H9 (cell line): ENCODE measurements at regions not wholly inside any gene's neighbourhood (a gene's known extent, or its start where the extent isn't known, plus 50 kb on each side); places are given as distances from the start of the nearest gene placed in this dataset.

ENCODE experiments used
- DNase-seq: peaks from one replicate; pipeline ENCODE4 v3.0.0-alpha.2; 2017
- H2AFZ ChIP-seq: one replicate; pipeline ENCODE4 v1.6.1; 2013; ENCODE audit warnings: mild to moderate bottlenecking, low read length, control low read depth, moderate library complexity
- H2AK5ac ChIP-seq: 2 replicates; pipeline ENCODE4 v1.6.1; 2013; ENCODE audit warnings: low read length, control low read depth, mixed read lengths; ENCODE audit not compliant: insufficient read length
- H2BK120ac ChIP-seq: one replicate; pipeline ENCODE4 v1.6.1; 2013; ENCODE audit warnings: low read depth, mild to moderate bottlenecking, low read length, control low read depth, inconsistent platforms; ENCODE audit not compliant: poor library complexity, severe bottlenecking
- H2BK12ac ChIP-seq: 2 replicates; pipeline ENCODE4 v1.6.1; 2013; ENCODE audit warnings: low read length, control low read depth, mixed read lengths, low read depth; ENCODE audit not compliant: insufficient read length
- H2BK15ac ChIP-seq: 2 replicates; pipeline ENCODE4 v1.6.1; 2013; ENCODE audit warnings: low read depth, low read length, control low read depth
- H2BK20ac ChIP-seq: one replicate; pipeline ENCODE4 v1.6.1; 2013; ENCODE audit warnings: low read depth, mild to moderate bottlenecking, low read length, control low read depth, inconsistent platforms; ENCODE audit not compliant: poor library complexity, severe bottlenecking
- H2BK5ac ChIP-seq: 2 replicates; pipeline ENCODE4 v1.6.1; 2013; ENCODE audit warnings: low read length, control low read depth, mixed read lengths; ENCODE audit not compliant: insufficient read length
- H3K14ac ChIP-seq: 2 replicates; pipeline ENCODE4 v1.6.1; 2013; ENCODE audit warnings: low read length, control low read depth; ENCODE audit not compliant: insufficient read depth
- H3K18ac ChIP-seq: 2 replicates; pipeline ENCODE4 v1.6.1; 2013; ENCODE audit warnings: low read depth, mild to moderate bottlenecking, mixed read lengths, low read length, control low read depth; ENCODE audit not compliant: insufficient read length
- H3K23ac ChIP-seq: 2 replicates; pipeline ENCODE4 v1.6.1; 2013; ENCODE audit warnings: low read length, control low read depth, mixed read lengths, low read depth; ENCODE audit not compliant: insufficient read length
- H3K23me2 ChIP-seq: 2 replicates; pipeline ENCODE4 v1.6.1; 2013; ENCODE audit warnings: low read depth, mild to moderate bottlenecking, mixed read lengths, low read length, control low read depth; ENCODE audit not compliant: insufficient read length, poor library complexity, severe bottlenecking
- H3K27ac ChIP-seq: 2 replicates; pipeline ENCODE4 v1.5.1; 2013; ENCODE audit warnings: low read length, control low read depth, mixed read lengths, low read depth; ENCODE audit not compliant: insufficient read length
- H3K27me3 ChIP-seq: 2 replicates; pipeline ENCODE4 v1.6.1; 2013; ENCODE audit warnings: low read length, control low read depth, inconsistent platforms; ENCODE audit not compliant: insufficient read depth
- H3K4ac ChIP-seq: 2 replicates; pipeline ENCODE4 v1.6.1; 2013; ENCODE audit warnings: low read depth, mild to moderate bottlenecking, control low read depth, inconsistent platforms, low read length, moderate library complexity
- H3K4me1 ChIP-seq: 2 replicates; pipeline ENCODE4 v1.6.1; 2013; ENCODE audit warnings: low read length, control low read depth, inconsistent platforms; ENCODE audit not compliant: insufficient read depth
- H3K4me2 ChIP-seq: 2 replicates; pipeline ENCODE4 v1.6.1; 2013; ENCODE audit warnings: low read length, control low read depth, mixed read lengths; ENCODE audit not compliant: insufficient read length, insufficient read depth
- H3K56ac ChIP-seq: 2 replicates; pipeline ENCODE4 v1.6.1; 2013; ENCODE audit warnings: low read depth, mild to moderate bottlenecking, mixed read lengths, low read length, control low read depth; ENCODE audit not compliant: insufficient read length
- H3K79me1 ChIP-seq: 2 replicates; pipeline ENCODE4 v1.6.1; 2013; ENCODE audit warnings: low read depth, mild to moderate bottlenecking, moderate library complexity, low read length, control low read depth, inconsistent platforms; ENCODE audit not compliant: insufficient read depth, poor library complexity, severe bottlenecking
- H3K79me2 ChIP-seq: 2 replicates; pipeline ENCODE4 v1.6.1; 2013; ENCODE audit warnings: low read length, control low read depth, inconsistent platforms; ENCODE audit not compliant: insufficient read depth
- H3K9ac ChIP-seq: 2 replicates; pipeline ENCODE4 v1.6.1; 2013; ENCODE audit warnings: low read length, control low read depth, mixed read lengths; ENCODE audit not compliant: insufficient read length; ENCODE audit errors: extremely low read depth
- H3K9me3 ChIP-seq: one replicate; pipeline ENCODE4 v1.6.1; 2013; ENCODE audit warnings: low read depth, low read length, inconsistent platforms; ENCODE audit not compliant: control insufficient read depth
- H3T11ph ChIP-seq: one replicate; pipeline ENCODE4 v1.6.1; 2013; ENCODE audit warnings: mild to moderate bottlenecking, low read length, control low read depth, inconsistent platforms
- H4K20me1 ChIP-seq: one replicate; pipeline ENCODE4 v1.6.1; 2013; ENCODE audit not compliant: control insufficient read depth, insufficient read length, insufficient read depth
- H4K5ac ChIP-seq: 2 replicates; pipeline ENCODE4 v1.6.1; 2013; ENCODE audit warnings: low read depth, mild to moderate bottlenecking, mixed read lengths, low read length, control low read depth; ENCODE audit not compliant: insufficient read length
- H4K8ac ChIP-seq: replicated peaks from 2 replicates; pipeline ENCODE4 v1.6.1; 2013; ENCODE audit warnings: low read length, control low read depth, mixed read lengths, low read depth; ENCODE audit not compliant: insufficient read length
- H4K91ac ChIP-seq: 2 replicates; pipeline ENCODE4 v1.6.1; 2013; ENCODE audit warnings: low read depth, mild to moderate bottlenecking, moderate library complexity, mixed read lengths, low read length, control low read depth; ENCODE audit not compliant: insufficient read length
- H3K27ac Mint-ChIP-seq, 3 experiments: 2 replicates in 2 of 3; 3 replicates in 1 of 3; pipeline ENCODE4 v1.8.0; 2020 to 2021; ENCODE audit warnings: mixed read lengths in 3 of 3, mild to moderate bottlenecking in 1 of 3, moderate library complexity in 1 of 3
- H3K27me3 Mint-ChIP-seq: 2 replicates; pipeline ENCODE4 v1.8.0; 2021; ENCODE audit warnings: low read depth, mild to moderate bottlenecking, moderate library complexity, mixed read lengths
- H3K36me3 Mint-ChIP-seq, 3 experiments: 2 replicates in 2 of 3; 3 replicates in 1 of 3; pipeline ENCODE4 v1.8.0; 2020 to 2021; ENCODE audit warnings: low read depth in 3 of 3, mixed read lengths in 3 of 3; ENCODE audit not compliant: insufficient read depth in 1 of 3
- H3K4me1 Mint-ChIP-seq, 2 experiments: 2 replicates each; pipeline ENCODE4 v1.8.0; 2020; ENCODE audit warnings: mixed read lengths in 2 of 2
- H3K4me3 Mint-ChIP-seq, 2 experiments: 2 replicates in 1 of 2; 3 replicates in 1 of 2; pipeline ENCODE4 v1.8.0; 2020 to 2021; ENCODE audit warnings: mild to moderate bottlenecking in 2 of 2, mixed read lengths in 2 of 2, moderate library complexity in 1 of 2
- H3K9me3 Mint-ChIP-seq, 2 experiments: 2 replicates in 1 of 2; 3 replicates in 1 of 2; pipeline ENCODE4 v1.8.0; 2020; ENCODE audit warnings: mild to moderate bottlenecking in 2 of 2, mixed read lengths in 2 of 2, moderate library complexity in 1 of 2
- CTCF ChIP-seq: fragments of 200-600 bp; sonication (generic); conservative IDR thresholded peaks from 3 replicates; pipeline ENCODE4 v1.8.0; 2021; ENCODE audit warnings: antibody characterized with exemption, mild to moderate bottlenecking
- WGBS: extraction: QIAGEN DNeasy Blood & Tissue Kit; methylation state at CpG from one replicate; pipeline ENCODE4 v1.1.7; 2013; ENCODE audit warnings: missing lambda C conversion rate, low lambda C conversion rate, mixed read lengths; ENCODE audit not compliant: insufficient read length; ENCODE audit errors: extremely low coverage; 5-methylcytosine and 5-hydroxymethylcytosine counted together

- Mint-ChIP-seq H3K4me1 (no peaks in the 10 kb centered on the region), H3K4me3 (no peak overlapping the region), H3K27ac (no peak overlapping the region; a peak in 1 of 7 replicates), H3K36me3 (no peaks in the 10 kb centered on the region; a peak in 1 of 7 replicates), H3K9me3 (peaks cover under 1 to 55% of the 10 kb centered on the region in 2 experiments; a peak in 3 of 5 replicates), H3K27me3 (no peaks in the 10 kb centered on the region)
- Histone ChIP-seq H3K14ac (no peak overlapping the region), H3K27me3 (no peaks in the 10 kb centered on the region), H2BK12ac (no peak overlapping the region), H4K20me1 (no peaks in the 10 kb centered on the region), H3K79me2 (no peaks in the 10 kb centered on the region), H4K91ac (no peak overlapping the region), H2BK15ac (no peak overlapping the region), H3K18ac (no peak overlapping the region), H3K23me2 (no peaks in the 10 kb centered on the region), H2AK5ac (no peak overlapping the region), H4K8ac (no peak overlapping the region), H2BK5ac (no peak overlapping the region), H2BK20ac (no peak overlapping the region), H3K27ac (no peak overlapping the region), H3K4ac (no peak overlapping the region), H2BK120ac (no peak overlapping the region), H3K56ac (no peak overlapping the region), H3K23ac (no peak overlapping the region), H2AFZ (no peak overlapping the region), H3T11ph (no peak overlapping the region), H4K5ac (no peak overlapping the region), H3K4me2 (no peak overlapping the region), H3K9ac (no peak overlapping the region), H3K9me3 (no peaks in the 10 kb centered on the region), H3K79me1 (no peaks in the 10 kb centered on the region), H3K4me1 (no peaks in the 10 kb centered on the region)
- no peak for DNase-seq
- no CpG with 5 or more reads among the region's 6 CpGs for WGBS
- TF ChIP-seq CTCF, result no peak
Measured at GRCh38 chrX:121761845-121762244, 714.4 kb downstream of the GLUD2 start.
